HT1080 (cell line): ENCODE measurements at regions not wholly inside any gene's neighbourhood (a gene's known extent, or its start where the extent isn't known, plus 50 kb on each side); places are given as distances from the start of the nearest gene placed in this dataset.
"Not testable (repeated sequence)": the region's sequence is repeated elsewhere in the genome, so short reads cannot be mapped to it uniquely, and the experiment has no call there.

Source experiments
- DNase-seq: peaks from one replicate; pipeline ENCODE4 v3.0.0-alpha.2; 2015; ENCODE audit warnings: low read depth

DNA sequence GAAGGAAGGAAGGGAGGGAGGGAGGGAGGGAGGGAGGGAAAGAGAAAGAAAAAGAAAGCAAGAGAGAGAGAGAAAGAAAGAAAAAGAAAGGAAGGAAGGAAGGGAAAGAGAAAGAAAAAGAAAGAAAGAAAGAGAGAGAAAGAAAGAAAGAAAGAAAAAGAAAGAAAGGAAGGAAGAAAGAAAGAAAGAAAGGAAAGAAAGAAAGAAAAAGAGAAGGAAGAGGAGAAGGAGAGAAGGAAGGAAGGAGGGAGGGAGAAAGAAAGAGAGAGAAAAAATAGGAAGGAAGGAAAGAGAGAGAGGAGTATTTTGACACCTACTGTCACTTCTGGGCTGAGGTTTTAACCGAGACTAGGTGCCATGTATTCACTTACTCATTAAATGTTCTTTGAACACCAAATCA is 166.6 kb upstream of the PKN2 start:
- not testable (repeated sequence) for DNase-seq

DNA sequence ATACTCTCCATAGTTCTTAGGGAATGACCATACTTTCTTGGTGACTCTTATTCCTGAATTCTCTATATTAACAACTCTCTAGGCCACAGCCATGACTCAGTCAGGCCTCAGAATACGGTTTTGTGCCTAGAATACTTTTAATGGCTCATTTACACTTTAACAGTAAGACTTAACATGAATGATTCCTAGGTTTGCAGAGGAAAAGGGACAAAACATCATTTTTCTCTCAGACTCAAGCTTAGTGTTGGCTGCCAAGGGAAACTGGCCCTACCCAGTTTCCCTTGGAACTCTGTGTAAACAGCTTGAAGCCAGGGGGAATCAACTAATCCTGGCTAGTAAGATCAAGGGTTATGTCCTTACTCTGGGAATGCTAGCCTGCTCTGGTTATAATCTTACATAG is 164.9 kb upstream of the PKN2 start:
- DNase-seq: peak; percentile 8

DNA sequence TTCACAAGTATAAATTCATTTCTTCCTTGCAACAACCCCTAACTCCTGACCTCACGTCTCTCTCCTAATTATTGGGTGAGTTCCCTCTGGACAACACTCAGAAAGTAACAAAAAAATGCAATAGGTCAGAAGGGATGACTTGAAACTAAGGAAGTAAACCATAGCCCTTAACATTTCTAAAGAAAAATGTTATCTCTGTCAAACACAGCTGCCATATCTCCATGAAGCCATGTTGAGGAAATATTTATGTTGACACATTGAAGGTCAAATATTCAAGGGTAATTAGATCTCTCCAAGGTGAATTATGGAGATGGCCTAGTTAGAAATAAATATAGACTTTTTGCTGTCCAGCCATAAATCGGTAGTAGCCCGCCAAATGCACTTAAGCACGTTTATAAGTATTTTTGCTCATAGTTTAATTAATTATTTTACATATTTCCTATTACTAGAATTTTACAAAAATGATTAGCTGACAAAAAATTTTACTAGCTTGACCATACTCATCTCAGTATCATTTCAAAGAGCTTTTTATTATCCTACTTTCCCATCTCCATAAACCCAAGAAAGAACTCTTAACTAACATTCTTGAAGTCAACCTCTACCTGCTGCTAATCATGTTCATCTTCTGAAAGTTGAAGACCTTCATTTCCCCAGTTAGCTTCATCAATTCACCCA is 160.1 kb upstream of the PKN2 start:
- no peak for DNase-seq

DNA sequence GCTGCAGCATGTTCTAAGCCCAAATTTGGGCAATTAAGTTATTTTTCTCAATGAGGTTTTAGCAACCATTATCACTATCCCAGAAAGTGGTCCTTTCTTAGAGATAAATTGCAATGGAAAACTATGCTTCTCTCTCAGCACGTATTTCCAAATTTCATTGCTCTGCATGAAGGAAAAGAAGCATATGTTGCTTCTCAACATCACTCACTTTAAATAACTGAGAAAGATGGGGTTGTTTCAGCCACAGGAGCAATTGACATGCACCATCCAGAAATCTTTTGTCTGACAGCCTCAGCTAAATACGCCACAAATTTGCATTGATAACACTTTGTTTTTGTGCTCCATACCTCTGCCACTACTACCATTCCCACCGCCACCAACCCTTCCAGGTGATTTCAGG is 157.6 kb upstream of the PKN2 start:
- no peak for DNase-seq

DNA sequence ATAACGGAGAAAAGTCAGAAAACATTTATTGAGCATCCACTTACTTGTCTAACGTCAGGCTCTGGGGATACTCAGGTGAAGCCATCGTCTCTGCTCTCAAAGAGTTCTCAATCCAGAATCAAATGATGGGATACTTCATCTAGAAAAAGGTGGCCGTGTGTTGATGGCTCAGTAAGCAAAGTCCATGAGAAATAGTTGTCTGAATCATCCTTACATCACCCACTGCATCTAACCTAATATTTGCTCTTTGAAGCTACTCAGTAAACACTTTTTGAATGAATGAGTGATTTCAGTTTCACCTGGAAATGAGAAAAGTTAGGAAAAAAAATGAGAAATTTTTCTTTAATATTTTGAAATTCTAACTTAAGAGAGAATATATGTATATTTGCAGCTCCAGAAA is 155.3 kb upstream of the PKN2 start:
- DNase-seq: no peak

DNA sequence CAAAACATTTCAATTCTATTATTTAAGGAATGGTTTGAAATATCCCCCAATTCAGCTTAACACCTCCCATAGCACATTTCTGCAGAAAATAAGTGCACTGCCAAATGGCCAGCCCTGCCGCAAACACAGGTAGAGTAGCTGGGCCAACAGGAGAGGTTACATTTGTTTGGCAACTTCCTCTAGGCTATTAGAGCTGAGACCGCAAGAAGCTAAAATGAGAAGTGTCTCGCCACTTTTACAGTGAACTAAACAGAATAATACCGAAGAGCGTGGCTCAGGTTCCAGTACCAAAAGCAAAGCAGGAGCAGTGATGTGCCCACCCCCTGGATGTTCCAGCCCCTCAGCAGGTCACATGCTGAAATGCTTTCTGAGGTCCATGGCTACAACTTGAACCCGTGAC is 154.5 kb upstream of the PKN2 start:
- no peak for DNase-seq

DNA sequence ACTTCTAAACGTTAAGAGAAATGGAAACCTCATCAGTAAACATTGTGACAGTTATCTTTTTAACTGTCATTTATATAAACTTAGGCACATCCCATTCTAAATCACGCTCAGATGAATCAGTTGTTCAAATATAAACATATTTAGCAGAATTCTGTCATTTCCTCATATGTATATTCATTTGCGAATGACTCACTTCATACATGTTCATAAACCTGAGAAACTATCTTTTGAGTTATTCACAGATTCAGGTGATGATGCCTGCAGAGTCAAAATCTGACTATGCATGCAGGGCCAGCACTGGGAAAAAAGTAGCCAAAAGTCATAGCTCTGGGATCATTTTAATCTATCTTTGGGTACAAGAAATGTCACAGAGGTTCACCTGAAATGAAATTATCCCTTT is 153.8 kb upstream of the PKN2 start:
- DNase-seq: no peak

DNA sequence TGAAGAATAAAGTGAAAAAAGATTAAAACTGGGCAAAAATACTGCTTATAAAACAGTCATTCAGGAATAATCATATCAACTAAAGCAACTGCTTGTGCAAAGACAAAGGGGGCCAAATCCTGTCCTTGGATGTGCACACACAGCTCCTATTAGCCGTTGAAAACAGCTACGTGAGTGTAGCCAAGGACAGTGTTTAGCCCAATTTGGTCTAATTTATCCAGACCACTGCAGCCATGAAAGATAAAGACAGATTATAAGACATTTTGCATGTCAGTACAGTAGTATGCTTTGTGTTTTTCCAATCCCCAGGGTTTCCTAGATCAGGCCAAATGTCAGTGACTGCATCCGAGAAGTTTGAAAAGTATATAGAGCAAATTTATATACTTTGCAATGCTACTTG is 146.3 kb upstream of the PKN2 start:
- no peak for DNase-seq

DNA sequence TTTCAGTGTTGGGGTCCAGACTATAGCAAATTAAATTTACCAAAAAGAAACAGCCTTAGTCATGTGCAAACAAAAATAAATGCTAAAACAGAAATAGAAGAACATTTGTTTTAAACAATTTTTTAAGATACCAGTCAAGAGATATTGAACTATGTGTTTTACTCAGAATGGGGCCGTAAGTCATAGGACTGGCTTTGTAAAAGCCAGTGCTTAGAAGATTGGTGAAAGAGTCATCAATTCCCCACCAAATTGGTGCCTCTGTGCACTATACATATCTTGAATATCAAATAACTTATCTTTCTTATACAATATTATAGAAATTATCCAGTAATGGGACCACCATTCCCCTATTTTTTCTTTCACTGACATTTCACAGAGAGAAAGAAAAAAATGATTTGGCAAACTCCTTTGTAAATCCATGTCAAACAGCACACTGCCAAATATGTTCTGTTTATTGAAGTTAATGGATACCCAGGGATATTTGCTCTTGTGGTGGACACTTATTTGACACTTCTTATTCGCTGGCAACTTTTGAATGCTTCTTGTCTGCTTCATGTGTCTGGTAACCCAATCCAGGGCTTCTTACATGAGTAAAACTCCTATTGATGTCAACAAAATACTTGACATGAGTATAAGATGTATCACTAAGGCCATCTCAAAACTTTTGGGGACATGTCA is 145.7 kb upstream of the PKN2 start:
- DNase-seq: no peak

DNA sequence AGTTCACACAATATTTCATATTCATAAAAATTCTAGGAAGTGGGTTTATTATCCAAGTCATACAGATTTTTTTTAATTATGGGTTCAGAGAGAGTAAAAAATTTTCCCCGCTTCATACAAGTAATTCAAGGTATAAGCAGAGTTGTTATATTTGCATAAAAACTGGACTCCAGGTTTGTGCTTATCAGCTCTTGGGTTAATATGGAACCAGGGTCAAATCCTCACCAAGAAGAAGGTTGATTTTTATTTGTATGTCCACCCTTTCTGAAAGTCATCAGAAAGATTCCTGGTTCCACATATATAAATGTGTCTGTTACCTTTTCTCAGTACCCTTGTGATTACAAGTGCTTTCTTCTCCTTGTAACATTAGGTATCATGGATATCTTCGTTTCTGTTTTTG is 143.8 kb upstream of the PKN2 start:
- no peak for DNase-seq

DNA sequence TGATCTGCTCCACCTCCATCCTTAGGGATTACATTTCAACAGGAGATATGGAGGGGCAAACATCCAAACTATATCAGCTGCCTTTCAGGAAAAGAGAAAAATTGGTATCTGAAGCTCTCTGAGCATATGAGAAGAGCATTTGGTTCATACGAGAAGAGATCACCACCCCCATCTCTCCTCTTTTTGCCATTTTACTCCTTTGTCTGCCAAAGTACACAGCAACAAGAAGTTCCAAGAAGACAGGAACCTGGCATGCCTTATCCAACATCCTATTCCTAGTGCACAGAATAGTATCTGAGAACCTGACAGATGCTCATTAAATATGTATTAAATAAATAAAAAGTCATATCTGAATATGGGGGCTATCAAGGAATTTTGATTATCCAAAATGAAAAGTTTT is 142.5 kb upstream of the PKN2 start:
- no peak for DNase-seq

DNA sequence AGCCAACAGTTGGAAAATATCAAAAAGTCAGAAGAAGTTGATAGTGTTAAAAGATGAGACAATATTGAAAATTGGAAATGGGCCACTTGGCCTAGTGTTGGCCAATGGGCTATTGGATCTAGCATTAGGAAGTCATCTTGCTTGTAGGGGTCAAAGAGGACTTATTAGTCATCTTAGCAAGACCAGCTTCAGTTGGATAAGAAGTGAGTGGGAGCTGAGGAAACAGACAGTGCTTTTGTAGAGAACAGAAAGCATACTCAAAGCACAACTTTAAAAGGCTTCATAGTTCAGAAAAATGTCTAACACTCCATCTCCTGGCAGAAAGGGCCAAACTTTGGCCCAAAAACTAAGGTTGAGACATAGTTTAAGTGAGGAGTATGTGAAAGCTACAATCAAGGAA is 139.9 kb upstream of the PKN2 start:
- DNase-seq: no peak

DNA sequence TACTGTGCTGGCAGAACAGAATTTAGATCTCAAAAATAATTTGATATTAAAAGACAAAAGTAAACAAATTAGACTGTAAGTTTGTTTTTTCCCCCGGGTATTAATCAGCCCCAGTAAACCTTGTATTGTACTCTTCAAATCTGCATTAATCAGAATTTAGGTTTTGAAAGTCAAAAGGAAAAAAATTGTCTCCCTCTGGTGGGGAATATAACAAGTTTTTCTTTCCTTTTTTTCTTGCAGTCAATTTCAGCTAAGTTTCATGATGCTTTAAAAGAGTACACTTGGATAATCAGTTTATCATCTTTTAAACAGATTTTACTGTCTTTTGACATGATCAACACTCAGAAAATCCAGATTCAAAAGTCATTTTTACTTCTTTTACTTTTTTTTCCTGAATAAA is 134.5 kb upstream of the PKN2 start:
- DNase-seq: no peak

DNA sequence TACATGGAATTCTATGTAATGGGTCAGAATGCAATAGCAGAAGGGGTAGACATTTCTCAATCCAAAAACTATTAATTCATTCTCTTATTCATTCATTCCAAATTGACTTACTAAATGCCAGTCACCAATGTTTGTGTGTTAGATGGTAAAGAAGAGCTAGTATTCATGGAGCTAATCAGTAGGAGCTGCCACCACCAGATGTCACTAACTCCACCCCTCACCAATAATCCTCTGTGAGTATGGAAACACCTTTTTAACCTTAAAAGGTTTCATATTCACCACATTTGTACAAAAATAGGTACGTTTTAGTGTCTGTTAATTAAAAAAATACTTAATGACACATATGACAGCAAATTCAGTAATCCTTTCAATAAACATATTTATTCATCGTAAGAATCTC is 131.8 kb upstream of the PKN2 start:
- no peak for DNase-seq

DNA sequence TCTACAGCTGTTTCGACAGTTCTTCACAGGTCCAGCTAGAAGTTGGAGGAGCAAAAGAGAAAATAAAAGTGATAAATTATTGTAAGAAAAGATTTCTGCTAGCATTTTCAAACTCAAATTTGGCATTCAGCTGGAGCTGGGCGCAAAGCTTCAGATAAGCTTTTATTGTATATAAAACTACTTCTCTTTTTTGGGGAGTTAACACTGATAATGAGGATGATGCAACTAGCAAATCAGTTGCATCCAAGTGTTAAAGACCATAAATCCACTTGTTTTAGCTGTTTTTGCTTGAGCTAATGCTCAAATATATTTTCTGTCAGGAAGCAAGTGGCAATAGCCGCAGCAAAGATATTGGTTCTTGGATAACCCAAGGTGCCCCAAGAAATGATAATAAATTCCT is 127.1 kb upstream of the PKN2 start:
- DNase-seq: no peak

DNA sequence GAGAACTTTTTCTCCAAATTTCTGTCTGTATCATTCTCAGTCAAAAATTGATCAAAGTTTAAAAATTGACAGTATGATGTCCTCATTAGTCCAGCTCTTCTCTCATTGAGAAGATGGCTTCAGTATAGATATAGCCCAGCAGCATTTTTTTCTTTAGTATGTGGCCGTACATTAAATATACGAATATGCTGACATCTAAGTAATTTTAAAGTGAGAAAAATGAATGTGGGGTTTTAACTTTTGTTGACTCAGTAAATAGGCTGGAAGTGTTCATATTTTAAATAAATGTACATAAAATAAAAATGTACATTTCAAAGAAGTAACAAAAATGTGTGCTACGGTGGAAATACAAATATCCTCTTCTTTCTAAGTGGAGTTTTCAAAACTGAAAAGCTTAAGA is 123.5 kb upstream of the PKN2 start:
- no peak for DNase-seq

DNA sequence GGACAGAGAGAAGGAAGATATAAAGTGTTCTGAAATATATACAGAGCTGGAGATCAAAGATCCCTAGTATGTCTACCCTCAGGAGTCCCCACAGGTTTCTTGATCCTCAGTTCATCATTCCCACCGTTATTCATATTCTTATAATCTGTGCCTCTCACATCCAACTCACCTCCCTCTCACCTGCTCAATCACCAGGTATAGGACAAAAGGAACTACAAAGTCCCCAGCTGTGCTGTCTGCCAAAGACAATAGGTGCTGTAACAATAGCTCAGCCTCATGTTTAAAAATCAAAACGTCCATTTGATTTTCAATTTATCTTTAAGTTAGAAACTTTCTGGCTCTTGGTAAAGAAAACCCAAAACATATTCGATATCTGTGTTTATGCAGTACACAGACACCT is 121.1 kb upstream of the PKN2 start:
- no peak for DNase-seq

DNA sequence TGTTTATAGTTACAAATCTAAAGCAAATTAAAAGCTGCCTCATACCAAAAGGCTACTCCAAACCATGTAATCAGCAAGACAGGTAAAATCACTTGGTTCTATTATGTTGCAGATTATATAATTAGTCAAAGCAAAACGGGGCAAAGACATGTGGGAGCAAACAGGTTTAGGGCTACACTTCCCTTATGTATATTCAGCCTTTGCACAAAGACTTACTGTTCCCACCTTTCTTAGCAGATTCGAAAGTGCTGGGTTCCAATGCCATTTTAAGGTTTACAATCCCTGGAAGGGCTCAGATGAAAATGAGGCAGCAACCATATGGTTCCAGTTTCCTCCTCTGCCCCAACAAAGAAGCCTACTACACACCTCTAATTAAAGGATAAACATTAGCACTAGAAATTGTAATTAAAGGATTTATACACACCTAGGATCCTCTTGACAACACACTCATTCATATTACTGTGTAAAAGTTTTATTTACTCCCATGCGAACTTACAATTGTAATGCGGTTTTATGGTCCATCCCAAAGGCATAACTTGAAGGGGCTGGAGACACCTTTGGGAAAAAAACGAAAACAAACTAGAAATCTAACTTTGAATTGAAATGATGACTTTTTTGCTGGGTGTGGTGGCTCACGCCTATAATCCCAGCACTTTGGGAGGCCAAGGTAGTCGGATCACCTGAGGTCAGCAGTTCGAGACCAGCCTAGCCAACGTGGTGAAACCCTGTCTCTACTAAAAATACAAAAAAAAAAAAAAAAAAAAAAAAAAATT is 117.3 kb upstream of the PKN2 start:
- DNase-seq: no peak

DNA sequence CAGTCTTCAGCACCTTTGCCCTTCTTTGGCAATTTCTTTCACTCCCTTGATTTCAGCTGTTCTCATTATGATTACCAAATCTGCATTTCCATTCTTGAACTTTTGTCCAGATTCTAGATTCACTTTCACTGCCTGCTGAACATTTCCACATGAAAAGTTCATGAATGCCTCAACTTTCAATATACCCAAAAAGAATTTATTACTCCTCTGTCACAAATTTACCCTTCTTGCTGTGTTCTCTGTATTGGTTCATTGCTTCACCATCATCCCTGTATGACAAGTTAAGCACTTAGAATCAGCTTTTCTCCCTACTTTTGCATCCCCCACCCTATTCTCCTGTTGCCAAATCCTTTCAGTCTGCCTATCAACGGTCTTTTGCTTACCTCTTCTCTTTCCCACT is 112.6 kb upstream of the PKN2 start:
- no peak for DNase-seq

DNA sequence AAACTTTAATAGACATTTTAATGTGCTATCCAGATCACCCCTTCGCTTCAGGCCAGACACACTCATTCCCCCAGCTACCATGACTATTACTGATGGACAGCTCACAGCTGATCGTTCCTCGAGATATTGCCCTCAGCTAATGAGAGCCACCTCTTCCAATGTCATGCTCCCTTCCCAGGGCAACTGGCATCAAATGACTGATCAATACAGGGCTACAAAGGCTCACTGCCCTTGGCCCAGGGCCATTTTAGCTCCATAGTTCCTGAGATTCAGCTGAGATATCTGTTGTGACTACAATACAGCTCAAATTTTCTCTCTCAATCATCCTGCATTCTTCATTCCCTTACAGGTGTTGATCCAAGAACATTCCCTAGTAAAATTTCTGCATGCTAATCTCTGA is 104.5 kb upstream of the PKN2 start:
- no peak for DNase-seq

DNA sequence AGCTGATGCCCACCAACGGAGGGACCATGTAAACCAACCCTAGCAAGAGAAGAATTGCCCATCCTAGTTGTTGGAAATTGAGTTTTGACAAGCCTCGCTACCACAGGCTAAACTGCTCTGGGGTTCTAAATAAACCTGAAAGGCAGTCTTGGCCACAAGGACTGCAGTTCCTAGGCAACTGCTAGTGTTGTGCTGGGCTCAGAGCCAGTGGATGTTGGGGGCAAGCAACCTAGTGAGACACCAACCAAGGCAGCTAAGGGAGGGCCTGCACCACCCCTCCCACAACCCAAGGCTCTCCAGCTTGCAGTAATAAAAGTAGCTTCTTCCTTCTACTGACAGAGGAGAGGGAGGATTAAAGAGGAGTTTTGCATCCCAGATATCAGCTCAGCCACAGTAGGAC is 102.4 kb upstream of the PKN2 start:
- DNase-seq: no peak

DNA sequence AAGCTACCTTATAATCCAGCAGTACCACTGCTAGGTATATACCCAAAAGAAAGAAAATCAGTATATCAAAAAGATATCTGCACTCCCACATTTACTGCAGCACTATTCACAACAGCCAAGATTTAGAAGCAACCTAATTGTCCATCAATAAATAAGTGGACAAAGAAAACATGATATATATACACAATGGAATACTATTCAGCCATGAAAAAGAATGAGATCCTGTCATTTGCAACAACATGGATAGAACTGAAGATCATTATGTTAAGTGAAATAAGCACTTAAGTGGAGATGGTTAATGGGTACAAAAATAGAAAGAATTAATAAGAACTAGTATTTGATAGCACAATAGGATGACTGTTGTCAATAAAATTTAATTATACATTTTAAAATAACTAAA is 90.7 kb upstream of the PKN2 start:
- no peak for DNase-seq
